ENCODE measurements at regions not wholly inside any gene's neighbourhood (a gene's known extent, or its start where the extent isn't known, plus 50 kb on each side); places are given as distances from the start of the nearest gene placed in this dataset.

DNA sequence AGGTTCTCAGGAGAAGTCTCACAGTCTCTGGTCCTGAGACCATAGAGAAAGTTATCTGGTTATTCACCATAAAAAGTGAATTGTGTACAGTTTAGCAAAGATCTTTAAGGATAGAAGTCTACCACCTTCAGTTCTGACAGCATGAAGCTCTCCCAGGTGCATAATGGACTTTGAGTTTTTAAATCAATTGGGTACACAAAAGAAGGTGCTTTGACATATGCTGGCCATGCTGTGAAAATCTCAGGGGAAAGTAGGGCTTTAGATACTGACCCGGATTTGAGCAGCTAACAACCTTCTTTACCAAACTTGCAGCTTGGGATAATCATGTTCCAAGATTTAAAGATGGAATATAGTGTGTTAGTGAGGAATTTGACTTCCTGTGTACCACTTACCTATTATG is 264.2 kb downstream of the ZSWIM6 start:
- DNase-seq: no peak

DNA sequence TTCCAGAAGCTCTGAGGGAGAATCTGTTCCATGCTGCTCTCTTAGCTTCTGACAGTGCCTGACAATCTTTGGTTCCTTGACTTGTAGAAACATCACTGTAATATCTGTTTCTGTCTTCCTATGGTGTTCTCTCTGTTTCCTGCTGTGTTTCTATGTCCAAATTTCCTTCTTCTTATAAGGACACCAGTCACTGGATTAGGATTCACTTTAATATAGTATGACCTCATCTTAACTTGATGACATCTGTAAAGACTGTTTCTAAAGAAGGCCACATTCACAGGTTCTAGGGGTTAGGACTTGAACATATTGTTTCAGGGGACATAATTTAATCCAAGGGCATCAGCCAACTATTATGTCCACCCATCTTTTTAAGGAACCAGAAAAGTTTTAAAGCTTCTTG is 265.6 kb downstream of the ZSWIM6 start:
- DNase-seq: no peak

DNA sequence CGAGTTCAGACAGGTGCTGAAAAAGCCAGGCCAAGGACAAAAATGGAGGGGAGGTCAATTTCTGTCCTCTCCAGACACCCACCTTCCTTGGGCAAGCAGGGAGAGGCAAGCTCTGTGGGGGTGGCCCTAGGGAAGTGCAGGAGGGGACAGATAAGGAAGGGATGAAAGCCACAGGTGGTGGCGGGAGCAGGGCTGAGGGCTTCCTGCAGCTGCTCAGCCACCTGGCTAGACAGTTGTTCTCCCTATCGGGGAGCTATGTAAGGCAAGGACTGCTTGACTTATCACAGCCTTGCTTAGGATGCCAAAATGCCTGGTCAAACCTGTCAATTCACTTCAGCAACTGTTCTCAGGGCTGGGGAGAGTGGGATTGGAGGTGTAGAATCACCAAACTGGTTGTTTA is 266.1 kb downstream of the ZSWIM6 start:
- DNase-seq: no peak

DNA sequence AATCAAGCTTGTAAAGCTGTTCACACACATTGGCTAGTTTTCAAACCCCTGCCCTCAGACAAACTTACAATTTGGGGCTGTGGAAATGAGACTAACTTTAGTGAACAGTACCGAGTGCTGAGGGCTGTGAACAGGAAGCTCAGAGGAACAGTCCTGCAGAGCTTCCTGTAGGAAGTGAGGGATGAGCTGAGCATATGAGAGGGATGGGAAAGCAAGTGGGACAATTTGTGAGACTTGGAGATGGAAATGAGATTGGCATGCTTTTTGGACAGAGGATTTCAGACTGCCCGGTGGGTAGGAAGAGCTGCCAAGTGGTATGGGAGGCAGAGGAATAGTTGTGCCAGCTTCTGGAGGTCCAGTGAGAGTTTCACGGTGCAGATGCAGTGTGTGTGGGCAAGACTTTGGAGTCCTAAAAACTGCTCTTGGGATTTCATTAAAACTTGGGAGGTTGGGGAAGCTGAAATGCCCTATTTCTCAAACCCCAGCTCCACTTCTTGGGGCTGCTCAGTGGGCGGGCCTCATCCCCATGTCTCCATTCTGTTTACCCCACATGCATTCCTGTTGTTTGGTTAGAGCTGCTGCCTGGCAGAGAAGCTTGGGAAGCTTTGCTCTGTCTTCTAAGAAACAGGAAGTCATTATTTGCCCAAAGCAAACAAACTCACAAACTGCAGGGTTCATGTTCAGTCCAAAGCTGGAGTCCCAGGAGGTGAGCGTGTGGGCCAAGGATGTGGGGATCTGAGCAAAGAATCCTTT is 267.5 kb downstream of the ZSWIM6 start:
- DNase-seq: no peak

DNA sequence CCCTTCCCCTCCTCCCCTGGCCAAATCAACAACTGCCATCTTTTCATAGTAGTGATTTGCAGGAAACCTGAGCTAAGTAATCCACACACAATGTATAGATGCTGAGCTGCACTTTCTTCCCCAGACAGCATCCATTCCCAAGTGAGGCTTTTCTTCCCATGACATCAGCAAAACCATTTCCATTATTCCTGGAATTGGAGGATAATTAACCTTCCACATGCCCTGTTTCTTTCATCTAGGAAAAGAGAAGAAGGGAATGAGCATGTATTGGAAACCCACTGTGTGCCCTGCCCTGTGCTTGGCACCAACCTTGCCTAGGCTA is 268.0 kb downstream of the ZSWIM6 start:
- no peak for DNase-seq

DNA sequence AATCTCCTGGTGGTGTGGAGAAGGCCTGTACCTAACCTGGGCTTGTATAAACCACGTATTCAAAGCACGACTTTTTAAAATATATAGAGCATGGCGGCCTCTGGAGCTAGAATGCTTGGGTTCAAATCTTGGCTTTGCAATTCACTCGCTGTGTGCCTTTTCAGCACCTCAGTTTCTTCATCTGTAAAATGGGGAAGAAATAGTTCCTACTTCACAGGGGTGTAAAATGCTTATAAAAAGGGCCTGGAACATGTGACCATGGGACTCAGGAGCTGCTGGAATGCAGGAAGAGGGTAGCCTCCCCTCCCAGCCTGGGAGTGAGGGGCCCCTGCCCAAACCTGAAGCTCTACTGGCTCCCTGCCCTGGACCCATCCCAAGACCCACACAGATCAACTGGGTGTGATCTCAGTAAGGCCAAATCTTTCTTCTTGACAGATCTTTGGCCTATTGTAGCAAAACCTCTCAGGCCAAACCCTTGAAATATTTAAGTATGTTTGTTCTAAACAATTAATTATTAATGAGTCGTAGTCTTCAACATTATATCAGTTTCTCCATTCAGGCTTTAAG is 269.0 kb downstream of the ZSWIM6 start:
- DNase-seq: no peak

DNA sequence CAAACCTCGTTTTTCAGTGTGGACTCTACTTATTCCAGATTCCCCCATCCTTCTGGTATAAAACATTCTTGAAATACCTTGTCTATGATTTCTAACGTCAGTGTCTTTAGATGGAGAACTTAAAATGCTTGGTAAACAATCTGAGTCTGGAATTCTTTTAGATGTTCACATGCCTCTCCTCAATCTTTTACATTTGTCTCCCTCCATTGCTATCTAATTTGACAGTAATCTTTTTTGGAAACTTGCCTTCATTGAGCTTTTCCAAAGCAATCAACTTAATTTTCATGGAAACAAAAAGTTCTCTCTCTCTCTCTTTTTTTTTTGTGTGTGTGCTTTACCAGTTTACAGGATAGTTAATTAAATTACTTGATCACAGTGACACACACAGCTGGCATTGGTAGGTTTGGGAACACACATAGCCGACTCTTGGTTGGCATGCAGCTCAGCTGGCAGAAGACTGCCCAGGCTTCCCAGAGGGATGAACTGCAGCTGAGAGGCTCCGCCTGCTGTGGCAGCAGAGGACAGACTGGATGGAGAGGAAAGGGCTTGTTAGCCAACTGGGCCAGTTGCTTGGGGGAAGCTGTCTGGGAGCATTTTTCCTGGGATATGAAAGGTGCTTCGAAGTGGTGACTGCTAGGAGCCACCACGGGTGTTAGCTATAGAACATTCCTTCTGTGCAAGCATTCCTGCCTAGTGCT is 271.3 kb downstream of the ZSWIM6 start:
- peak in 1 of 2 experiments; percentile 3 for DNase-seq

DNA sequence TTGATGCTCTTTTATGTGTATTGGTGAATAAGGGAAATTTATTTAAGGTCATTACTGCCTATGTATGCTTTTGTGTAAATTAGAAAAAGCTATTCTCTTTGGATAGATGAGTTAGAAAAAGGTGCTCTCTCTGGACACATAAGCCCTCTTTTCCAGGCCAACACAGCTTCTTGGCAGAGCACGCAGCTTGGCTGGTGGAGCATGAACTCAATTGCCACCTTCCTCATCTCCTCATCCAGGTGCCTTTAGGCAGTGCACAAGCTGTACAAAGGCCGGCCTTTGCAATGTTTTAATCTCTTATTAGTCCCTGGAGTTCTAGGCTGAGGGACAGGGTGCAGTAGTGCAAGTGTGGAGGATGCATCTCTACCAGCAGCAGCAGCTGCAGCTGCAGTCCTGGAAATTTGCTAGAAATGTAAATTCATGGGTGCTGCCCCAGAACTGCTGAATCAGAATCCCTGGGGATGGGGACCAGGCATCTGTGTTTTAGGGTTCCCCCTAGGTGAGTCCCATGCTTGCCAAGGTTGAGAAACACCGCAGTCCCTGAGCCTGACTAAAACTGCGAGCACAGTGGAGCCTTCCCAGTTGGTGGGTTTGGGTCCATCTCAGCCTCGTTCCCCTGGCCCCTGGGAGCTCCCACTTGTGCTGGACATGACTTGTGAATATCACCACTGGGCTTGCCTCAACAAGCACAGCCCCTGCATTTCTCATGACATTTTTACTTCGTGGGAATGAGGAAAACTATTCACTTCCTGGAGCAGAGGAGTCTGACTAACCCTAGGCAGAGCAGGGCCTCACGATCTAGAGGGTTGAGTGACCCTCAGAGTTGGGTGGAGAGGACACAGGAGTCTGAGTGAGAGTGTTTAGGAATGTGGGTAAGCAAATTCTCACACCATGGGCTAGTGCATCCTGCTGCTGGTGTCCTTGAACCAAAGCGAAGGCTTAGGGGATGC is 272.3 kb downstream of the ZSWIM6 start:
- no peak for DNase-seq

DNA sequence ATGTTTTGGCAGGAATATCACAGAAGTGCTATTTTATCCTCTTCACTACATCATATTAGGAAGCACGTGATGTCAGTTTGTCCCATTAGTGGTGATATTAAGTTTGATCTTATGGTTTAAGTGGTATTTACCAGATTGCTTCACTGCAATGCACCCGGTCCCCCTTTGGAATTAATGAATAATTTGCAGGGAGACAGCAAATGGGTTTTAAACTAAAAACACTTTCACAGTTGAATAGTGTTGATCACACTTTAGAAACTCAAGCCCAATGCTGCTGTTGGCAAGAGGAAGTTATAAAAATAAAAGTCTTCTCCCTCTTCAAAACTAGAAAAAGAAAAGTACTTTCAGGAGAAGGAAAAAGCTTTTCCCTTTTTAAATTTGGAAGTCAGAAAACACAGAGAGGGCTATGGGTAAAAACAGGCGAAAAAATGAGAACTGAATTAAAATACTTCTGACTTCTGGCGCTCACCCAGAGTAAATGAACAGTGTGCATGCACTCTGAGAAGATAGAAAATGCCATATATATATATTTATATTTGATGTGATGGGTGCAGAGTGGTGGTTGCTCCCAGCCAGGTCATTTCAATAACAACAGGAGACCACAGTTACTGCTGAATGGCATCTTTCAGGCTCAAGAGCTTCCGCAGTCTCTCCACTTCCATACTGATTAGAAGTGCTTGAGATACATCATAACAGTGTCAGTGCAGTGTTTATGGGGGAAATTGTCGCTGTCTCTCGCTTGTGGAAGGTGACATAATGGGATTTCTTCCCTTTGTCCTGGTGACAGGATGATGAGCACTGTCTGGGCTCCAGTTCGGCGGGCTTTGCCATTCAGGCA is 278.0 kb downstream of the ZSWIM6 start:
- no peak for DNase-seq

DNA sequence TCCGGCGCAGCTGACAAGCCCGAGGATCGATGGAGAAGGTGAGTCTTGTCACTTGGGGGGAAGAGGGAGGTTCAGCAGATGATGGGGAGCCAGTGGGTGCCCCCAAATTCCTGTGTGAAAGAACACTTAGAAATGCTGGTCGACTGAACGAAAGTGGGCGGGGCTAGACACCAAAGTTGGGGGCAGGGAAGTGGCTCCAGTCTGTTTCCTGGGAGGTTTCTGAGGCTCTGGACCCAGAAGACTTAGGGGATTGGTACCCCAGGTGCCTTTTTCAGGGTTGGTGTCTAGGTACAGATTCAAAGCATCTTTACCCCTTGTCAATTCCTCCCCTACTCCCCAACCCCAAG is 278.6 kb downstream of the ZSWIM6 start:
- no peak for DNase-seq

DNA sequence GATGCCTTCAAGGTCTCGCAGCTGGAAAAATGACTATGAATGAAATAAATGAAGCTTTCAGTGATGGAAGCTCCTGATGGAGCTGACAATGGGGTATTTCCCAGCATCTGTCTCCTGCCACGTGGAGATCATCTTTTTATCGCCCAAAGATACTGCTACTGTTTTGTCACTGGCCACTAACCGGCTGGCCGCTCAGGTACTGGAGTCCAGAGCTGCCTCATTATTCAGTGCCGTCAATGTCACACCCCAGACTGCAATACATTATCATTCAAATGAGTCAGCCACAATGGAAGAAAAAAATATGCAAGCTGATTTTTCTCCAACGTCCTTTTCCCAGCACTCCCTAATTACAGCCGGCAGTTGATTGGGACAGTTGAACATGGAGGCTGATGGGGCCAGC is 280.4 kb downstream of the ZSWIM6 start:
- DNase-seq: no peak

DNA sequence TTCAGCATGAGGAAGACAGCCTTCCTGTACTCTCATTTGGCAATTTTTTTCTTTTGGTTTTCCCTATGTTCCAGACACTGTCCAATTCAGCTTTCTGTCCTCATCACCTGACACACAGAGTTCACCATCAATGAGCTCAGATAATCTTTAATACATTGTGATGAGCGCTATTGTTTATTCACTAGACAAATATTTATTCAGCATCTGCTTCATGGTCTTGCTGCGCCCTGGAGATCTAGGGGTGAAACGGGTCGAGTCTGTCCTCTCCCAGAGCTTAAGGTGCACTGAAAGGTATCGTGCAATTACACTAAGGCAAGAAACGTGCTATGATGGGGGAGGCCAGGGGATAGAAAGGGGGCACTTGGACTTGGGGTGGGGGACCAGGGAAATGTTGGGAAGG is 281.6 kb downstream of the ZSWIM6 start:
- DNase-seq: no peak

DNA sequence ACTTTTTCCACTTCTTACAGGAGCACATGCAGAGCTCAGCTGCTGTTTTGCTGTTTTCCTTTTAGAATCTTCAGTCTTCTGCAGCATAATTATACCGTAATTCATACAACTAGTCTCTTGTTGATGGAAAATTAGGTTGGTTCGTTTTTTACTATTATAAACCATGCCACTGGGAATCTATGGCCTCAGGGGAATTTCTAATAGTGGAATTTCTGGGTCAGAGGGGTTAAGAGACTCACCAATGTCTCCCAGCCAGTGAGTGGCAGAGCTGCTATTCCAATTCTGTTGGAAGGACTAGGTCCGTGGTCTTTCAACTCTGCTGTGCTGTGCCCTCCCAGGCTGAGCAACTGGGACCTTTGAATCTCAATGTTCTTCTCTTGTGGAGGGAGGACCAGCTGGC is 282.5 kb downstream of the ZSWIM6 start:
- DNase-seq: no peak

DNA sequence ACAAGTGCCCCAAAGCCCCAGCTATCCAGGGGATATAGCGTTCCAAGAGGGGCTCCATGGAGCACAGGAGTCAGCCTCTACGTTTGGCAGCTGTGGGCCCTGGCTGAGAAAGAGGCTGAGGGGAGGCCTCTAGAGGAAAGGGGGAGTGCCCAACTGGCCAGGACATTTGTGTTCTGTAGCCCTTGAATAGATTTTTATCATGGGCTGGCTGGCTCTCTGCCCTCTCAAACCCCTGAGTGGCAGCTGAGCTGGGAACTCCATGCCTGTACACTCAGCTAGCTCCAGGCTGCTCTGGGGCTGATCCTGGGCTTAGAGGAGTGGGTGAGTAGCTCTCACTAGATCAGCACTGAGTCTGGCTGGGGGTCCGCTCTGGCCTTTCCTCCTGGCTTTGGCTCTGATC is 285.0 kb downstream of the ZSWIM6 start:
- no peak for DNase-seq

DNA sequence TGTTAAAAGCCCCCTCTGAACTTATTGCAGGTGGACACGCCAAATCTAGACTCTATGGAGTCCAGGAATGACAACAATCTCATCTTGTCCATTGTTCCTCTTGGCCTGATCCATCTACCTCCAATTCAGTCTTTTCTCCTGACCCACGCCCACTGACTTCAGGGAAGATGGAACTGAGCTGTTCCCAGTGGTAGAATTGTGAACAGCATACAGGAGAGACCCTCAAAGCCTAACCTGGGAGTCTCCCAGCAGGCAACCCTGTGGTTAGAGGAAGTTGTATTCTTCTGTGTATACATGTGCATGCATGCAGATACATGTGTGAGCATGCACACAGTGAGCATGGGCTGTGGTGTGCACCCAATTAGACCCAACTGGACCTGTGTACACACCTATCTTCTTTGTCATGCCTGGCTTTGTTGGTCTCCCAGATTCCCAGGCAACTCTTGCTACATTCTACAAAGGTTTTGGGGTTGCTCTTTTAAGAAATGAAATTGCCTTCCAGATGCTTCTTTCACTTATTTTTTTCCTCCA is 286.0 kb downstream of the ZSWIM6 start:
- DNase-seq: no peak

DNA sequence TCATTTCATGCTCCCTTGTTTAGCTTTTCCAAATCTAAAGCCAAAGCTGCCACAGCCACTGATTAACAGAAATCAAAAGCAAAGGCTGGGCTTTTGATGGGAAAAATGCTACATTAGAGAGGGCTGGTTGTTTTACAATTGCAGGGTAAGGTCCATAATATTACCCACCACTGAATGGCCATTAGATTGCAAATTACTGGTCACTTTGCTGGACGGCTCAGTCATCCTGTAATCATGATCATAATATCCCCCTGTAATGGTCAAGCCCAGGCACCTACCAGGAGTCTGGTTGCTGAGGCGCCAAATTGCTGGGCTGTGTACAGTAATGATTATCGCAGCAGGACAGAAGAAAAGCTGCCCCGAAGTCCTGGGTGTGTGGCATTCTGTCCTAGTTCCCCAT is 286.5 kb downstream of the ZSWIM6 start:
- no peak for DNase-seq

DNA sequence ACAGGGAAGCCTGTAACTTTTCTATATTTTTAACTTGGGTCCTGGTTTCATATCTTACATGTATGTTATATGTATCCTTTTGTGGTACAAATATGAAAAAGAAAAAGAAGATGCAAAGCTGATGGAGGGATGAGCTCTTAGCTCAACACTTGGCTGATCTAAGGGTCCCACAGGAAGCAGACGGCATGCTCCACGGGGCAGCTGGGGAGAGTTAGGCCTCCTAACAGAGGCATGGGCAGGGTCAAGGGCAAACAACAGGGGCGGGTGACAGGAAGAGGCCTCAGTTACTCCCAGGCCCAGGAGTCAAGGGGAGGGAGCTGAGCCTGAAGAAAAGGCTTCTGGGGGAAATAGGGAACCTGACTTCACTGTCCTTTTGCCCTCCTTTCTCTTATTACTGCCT is 287.2 kb downstream of the ZSWIM6 start:
- DNase-seq: no peak

DNA sequence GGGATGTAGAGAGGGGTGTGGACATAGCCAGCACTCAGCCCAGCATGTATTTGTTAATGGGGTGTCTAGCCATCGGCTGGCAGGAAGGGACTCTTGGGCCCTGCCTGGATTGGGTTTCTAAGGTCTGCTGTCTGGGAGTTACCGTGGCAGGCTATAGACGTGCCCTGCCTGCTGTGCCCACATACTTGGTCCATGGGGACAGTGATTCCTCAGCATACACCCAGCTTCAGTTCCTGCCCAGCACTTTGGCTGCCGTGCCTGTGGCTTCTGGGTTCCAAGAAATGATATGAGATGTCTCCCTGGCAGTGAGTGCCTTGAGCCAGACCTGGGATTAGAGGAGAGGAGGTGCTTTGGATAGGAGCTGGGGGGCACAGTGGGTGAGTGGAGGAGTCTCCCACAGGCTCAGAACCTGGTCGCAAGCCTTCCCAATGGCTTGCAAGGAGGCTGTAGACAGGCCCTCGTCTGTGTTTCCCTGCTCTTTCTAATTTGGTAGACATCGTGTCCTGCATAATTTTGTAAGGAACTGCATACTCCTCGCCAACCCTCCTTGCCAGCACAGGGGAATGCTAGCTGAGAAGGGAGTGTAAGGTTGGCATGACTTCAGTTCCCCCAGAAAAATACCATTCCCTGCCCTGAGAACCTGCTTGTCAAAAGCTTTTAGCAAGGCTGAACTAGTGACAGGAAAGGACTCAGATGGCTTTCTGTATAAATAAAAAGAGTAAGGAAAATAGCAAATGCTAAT is 287.9 kb downstream of the ZSWIM6 start:
- no peak for DNase-seq

DNA sequence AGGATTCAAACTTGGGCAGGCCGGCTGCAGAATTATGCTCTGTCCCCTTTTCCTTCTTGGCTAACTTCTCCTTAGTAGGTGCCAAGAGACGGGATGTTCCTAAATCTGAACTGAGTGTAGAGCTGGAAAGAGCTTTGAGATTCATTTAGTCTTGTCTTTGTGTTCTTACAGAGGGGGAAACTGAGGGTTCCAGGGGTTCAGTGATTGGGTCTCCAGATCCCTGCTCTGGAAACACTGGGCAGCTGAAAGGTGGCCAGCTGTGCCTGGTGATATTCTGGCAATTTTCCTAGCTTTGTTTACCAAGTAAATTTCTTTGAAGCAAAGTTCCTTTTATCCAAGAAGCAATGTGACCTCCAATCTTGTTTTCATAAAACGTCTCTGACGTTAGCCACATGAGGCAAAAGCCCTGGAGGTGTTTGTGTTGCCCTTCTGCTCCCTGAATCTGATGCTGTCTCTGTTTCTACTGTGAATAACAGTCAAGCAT is 288.7 kb downstream of the ZSWIM6 start:
- DNase-seq: no peak

DNA sequence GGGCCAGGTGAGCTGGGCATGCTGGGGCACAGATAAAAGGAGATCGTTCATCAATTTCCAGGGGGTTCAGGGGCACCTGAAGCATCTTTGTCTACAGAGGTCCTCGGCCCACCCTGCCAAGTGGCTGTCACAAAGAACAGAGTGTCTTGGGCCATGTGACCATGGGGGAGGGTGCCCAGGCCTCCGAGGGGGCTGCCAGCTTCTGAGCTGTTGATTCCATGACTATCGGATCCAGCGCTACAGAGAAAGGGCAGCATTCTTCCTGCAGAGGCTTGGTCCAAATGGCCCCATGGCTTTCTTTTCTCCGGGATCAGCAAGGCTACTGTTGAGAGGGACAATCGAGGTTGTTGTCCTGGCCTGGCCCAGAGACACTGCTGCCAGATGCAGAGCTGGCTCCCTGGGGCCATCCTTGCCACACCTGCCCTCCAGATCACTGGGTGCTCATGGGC is 289.2 kb downstream of the ZSWIM6 start:
- no peak for DNase-seq

DNA sequence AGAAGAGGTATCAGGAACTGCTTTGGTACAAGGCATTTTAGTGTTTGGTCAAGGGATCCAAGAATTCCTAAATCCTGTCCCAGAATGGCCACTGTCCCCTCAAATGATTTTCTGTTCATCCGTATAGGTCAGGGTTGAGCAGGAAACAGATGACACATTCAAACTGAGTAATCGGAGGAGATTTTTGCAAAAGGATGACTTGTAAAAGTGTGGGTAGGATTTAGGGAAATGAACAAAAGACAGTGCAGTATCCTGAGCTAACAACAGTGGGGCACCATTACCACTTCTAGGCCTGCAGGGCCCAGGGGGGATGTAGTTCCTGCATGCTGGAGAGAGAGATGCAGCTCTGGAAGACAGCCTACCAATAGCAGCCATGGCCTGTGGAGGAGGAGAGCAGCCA is 290.1 kb downstream of the ZSWIM6 start:
- no peak for DNase-seq

All from NCI-H526 (cell line).